NCI-H1930 (cell line): ENCODE measurements at regions not wholly inside any gene's neighbourhood (a gene's known extent, or its start where the extent isn't known, plus 50 kb on each side); places are given as distances from the start of the nearest gene placed in this dataset.
"Not testable (repeated sequence)": the region's sequence is repeated elsewhere in the genome, so short reads cannot be mapped to it uniquely, and the experiment has no call there.

Experiments
- DNase-seq, 2 experiments: peaks; one replicate each; lab custom pipeline; 2025; lab: John Stamatoyannopoulos, UW

GRCh38 chr3:157581956-157582636 is 78.9 kb upstream of the VEPH1 start:
- DNase-seq = not testable (repeated sequence)

GRCh38 chr3:157581371-157581770 is 78.2 kb upstream of the VEPH1 start:
- DNase-seq = no peak

- no peak for DNase-seq
These were observed 75.0 kb upstream of the VEPH1 start for GRCh38 chr3:157578181-157578580.

- DNase-seq = no peak
These were observed 71.3 kb upstream of the VEPH1 start for GRCh38 chr3:157574531-157574930.

- DNase-seq = no peak
These were observed 70.7 kb upstream of the VEPH1 start for GRCh38 chr3:157573780-157574378.

- DNase-seq = no peak
These were observed 70.1 kb upstream of the VEPH1 start for GRCh38 chr3:157573281-157573680.

- DNase-seq = peak; percentile 6 to 43
These were observed 69.5 kb upstream of the VEPH1 start for GRCh38 chr3:157572559-157573270.

GRCh38 chr3:157566596-157566995 is 63.4 kb upstream of the VEPH1 start:
- no peak for DNase-seq

- no peak for DNase-seq
These were observed 56.2 kb upstream of the VEPH1 start for GRCh38 chr3:157559401-157559800.
